ENCODE measurements at regions not wholly inside any gene's neighbourhood (a gene's known extent, or its start where the extent isn't known, plus 50 kb on each side); places are given as distances from the start of the nearest gene placed in this dataset.

GRCh38 chr2:240254337-240255164 is 114.1 kb upstream of the OTOS start:
- intact Hi-C loops (cut with micrococcal nuclease), result no loop called here
- TF ChIP-seq CEBPB (IDR thresholded peaks at IDR 0.05; ENCODE audit: low read depth, low read length) (no peak), RCOR1 (IDR thresholded peaks at IDR 0.05; ENCODE audit: insufficient replicate concordance, low read length) (no peak), MAFK (IDR thresholded peaks at IDR 0.05; ENCODE audit: low read depth, low read length) (no peak), SMC3 (IDR thresholded peaks at IDR 0.05; ENCODE audit: low read depth, low read length) (no peak), NFE2L2 (IDR thresholded peaks at IDR 0.05; ENCODE audit: low read depth, low read length) (no peak), POLR2A (IDR thresholded peaks at IDR 0.05; ENCODE audit: low read depth, low read length) (no peak), RAD21 (IDR thresholded peaks at IDR 0.05; ENCODE audit: low read length) (no peak), MAZ (IDR thresholded peaks at IDR 0.05; ENCODE audit: borderline replicate concordance, low read depth, low read length) (no peak), CHD1 (IDR thresholded peaks at IDR 0.05; ENCODE audit: low read depth, low read length) (no peak)
- Histone ChIP-seq H3K9me3 (ENCODE audit: control insufficient read depth, insufficient read depth, low read length) (peaks cover 2% of the 10 kb centered on the region; the same call in 1 of the 2 replicates), H2BK20ac (ENCODE audit: low read depth, low read length) (no peak overlapping the region), H4K5ac (ENCODE audit: low read depth, low read length) (no peak overlapping the region), H3K79me1 (ENCODE audit: low read depth in 1 of 2, low read length in 2 of 2) (no peaks in the 10 kb centered on the region), H4K20me1 (ENCODE audit: insufficient read depth, low read length) (no peaks in the 10 kb centered on the region), H3K27me3 (ENCODE audit: control insufficient read depth, insufficient read depth, low read length) (peaks cover 2% of the 10 kb centered on the region; the same call in 1 of the 2 replicates), H2AK5ac (ENCODE audit: low read depth, low read length) (no peak overlapping the region), H3K18ac (ENCODE audit: low read depth, low read length) (no peak overlapping the region), H3K4ac (ENCODE audit: low read depth, low read length) (no peak overlapping the region), H3K4me3 (ENCODE audit: insufficient read depth, low read depth, low read length) (no peak overlapping the region), H3K36me3 (ENCODE audit: control insufficient read depth, insufficient read depth, low read length) (no peaks in the 10 kb centered on the region), H2BK120ac (ENCODE audit: low read depth, low read length) (no peak overlapping the region), H3K9me1 (ENCODE audit: insufficient read depth, low read length) (peaks cover 10% of the 10 kb centered on the region; the same call in 1 of the 2 replicates), H2BK15ac (ENCODE audit: low read depth, low read length) (no peak overlapping the region), H2AK9ac (replicated peaks; ENCODE audit: low read depth, low read length, poor library complexity) (no peak overlapping the region), H3K14ac (replicated peaks; ENCODE audit: low read depth, low read length) (no peak overlapping the region), H2AFZ (replicated peaks; ENCODE audit: low read length, poor library complexity) (no peak overlapping the region), H4K8ac (ENCODE audit: low read depth in 2 of 2, low read length in 2 of 2) (no peak overlapping the region), H2BK5ac (ENCODE audit: low read depth, low read length, poor library complexity, severe bottlenecking) (no peak overlapping the region), H3K4me1 (ENCODE audit: control insufficient read depth, insufficient read depth, low read length) (peaks cover 14% of the 10 kb centered on the region), H4K91ac (ENCODE audit: insufficient read depth, low read depth, low read length) (no peak overlapping the region), H3K23ac (ENCODE audit: low read depth, low read length) (no peak overlapping the region), H3K4me2 (ENCODE audit: low read depth, low read length) (no peak overlapping the region), H3K27ac (ENCODE audit: insufficient read depth, low read length) (no peak overlapping the region), H3K9ac (ENCODE audit: low read depth, low read length) (no peak overlapping the region), H3K56ac (ENCODE audit: extremely low read depth, insufficient read depth, low read length) (no peak overlapping the region)
- BruUV-seq (replicated peaks), result no TSS peak
- ChIA-PET CTCF (no interaction called here), POLR2A (ENCODE audit: unreplicated experiment) (no interaction called here)
- DNase-seq (no peak), ATAC-seq (ENCODE audit: low read depth) (no peak)
- in situ Hi-C loops (cut with MboI; ENCODE audit: low sequenced_read_pairs), result no loop called here
- WGBS, 2 experiments (ENCODE audit: extremely low coverage in 2 of 2, insufficient read length in 1 of 2), result 93% methylated on average over 3 of the region's 15 CpGs; no CpG with 5 or more reads in 1 of the 2 experiments
- dilution Hi-C loops (cut with HindIII; ENCODE audit: low sequenced_read_pairs, unreplicated experiment), result no loop called here

All from IMR-90 (cell line).